HG02885 (cell line): ENCODE measurements at regions not wholly inside any gene's neighbourhood (a gene's known extent, or its start where the extent isn't known, plus 50 kb on each side); places are given as distances from the start of the nearest gene placed in this dataset.
"Not testable (repeated sequence)": the region's sequence is repeated elsewhere in the genome, so short reads cannot be mapped to it uniquely, and the experiment has no call there.

Source experiments
- ATAC-seq: cut with Tn5 transposase; IDR thresholded peaks from one replicate; pipeline ENCODE4 v1.9.1; 2021; ENCODE audit warnings: mild to moderate bottlenecking; ENCODE audit not compliant: unreplicated experiment, poor library complexity

- peak; percentile 71 for ATAC-seq
Observed at GRCh38 chr9:100700689-100701318, 122.9 kb downstream of the CAVIN4 start.

- ATAC-seq: peak; percentile 89
Observed at GRCh38 chr9:100714372-100715099, 136.7 kb downstream of the CAVIN4 start.

GRCh38 chr9:100715100-100715380, 137.2 kb downstream of the CAVIN4 start:
- ATAC-seq: no peak

- no peak for ATAC-seq
Observed at GRCh38 chr9:100718717-100719116, 140.8 kb downstream of the CAVIN4 start.

- no peak for ATAC-seq
Observed at GRCh38 chr9:100720922-100721321, 143.0 kb downstream of the CAVIN4 start.

GRCh38 chr9:100724886-100725285, 147.0 kb downstream of the CAVIN4 start:
- no peak for ATAC-seq

- no peak for ATAC-seq
Observed at GRCh38 chr9:100725371-100725770, 147.5 kb downstream of the CAVIN4 start.

GRCh38 chr9:100729336-100729895, 151.5 kb downstream of the CAVIN4 start:
- ATAC-seq: no peak

- no peak for ATAC-seq
Observed at GRCh38 chr9:100730086-100730485, 152.2 kb downstream of the CAVIN4 start.

GRCh38 chr9:100731038-100731556, 153.2 kb downstream of the CAVIN4 start:
- ATAC-seq: no peak

GRCh38 chr9:100731557-100731956, 153.7 kb downstream of the CAVIN4 start:
- ATAC-seq: no peak

- no peak for ATAC-seq
Observed at GRCh38 chr9:100739208-100739607, 161.3 kb downstream of the CAVIN4 start.

- no peak for ATAC-seq
Observed at GRCh38 chr9:100739666-100740065, 161.8 kb downstream of the CAVIN4 start.

- ATAC-seq: not testable (repeated sequence)
Observed at GRCh38 chr9:100748930-100749329, 171.1 kb downstream of the CAVIN4 start.

GRCh38 chr9:100756217-100756616, 178.3 kb downstream of the CAVIN4 start:
- ATAC-seq: no peak

GRCh38 chr9:100759215-100759614, 181.3 kb downstream of the CAVIN4 start:
- ATAC-seq: no peak

- no peak for ATAC-seq
Observed at GRCh38 chr9:100761276-100761802, 183.5 kb downstream of the CAVIN4 start.

- no peak for ATAC-seq
Observed at GRCh38 chr9:100774326-100774725, 196.4 kb downstream of the CAVIN4 start.

GRCh38 chr9:100774962-100775361, 197.1 kb downstream of the CAVIN4 start:
- no peak for ATAC-seq

GRCh38 chr9:100775912-100776311, 198.0 kb downstream of the CAVIN4 start:
- no peak for ATAC-seq

GRCh38 chr9:100784755-100785154, 206.9 kb downstream of the CAVIN4 start:
- no peak for ATAC-seq
